OCI-LY1 (cell line): ENCODE measurements at regions not wholly inside any gene's neighbourhood (a gene's known extent, or its start where the extent isn't known, plus 50 kb on each side); places are given as distances from the start of the nearest gene placed in this dataset.

Source experiments
- EZH2 ChIP-seq: fragments of 200-600 bp; sonication (generic), shearing (Covaris generic); IDR thresholded peaks from 2 replicates; pipeline ENCODE4 v1.8.0; 2017; ENCODE audit warnings: borderline replicate concordance, mixed run types, mild to moderate bottlenecking, antibody characterized with exemption, low read length, moderate library complexity, mixed read lengths
- TF ChIP-seq, protein P1 (sequence below): fragments of 200-600 bp; sonication (generic), shearing (Covaris generic); IDR thresholded peaks from 2 replicates; pipeline ENCODE4 v1.5.1; 2017; ENCODE audit warnings: mild to moderate bottlenecking, antibody characterized with exemption, low read length, moderate library complexity, mixed read lengths

GRCh38 chr6:1553562-1554083 lies 56.1 kb upstream of the FOXC1 start:
- TF ChIP-seq, protein P1, sequence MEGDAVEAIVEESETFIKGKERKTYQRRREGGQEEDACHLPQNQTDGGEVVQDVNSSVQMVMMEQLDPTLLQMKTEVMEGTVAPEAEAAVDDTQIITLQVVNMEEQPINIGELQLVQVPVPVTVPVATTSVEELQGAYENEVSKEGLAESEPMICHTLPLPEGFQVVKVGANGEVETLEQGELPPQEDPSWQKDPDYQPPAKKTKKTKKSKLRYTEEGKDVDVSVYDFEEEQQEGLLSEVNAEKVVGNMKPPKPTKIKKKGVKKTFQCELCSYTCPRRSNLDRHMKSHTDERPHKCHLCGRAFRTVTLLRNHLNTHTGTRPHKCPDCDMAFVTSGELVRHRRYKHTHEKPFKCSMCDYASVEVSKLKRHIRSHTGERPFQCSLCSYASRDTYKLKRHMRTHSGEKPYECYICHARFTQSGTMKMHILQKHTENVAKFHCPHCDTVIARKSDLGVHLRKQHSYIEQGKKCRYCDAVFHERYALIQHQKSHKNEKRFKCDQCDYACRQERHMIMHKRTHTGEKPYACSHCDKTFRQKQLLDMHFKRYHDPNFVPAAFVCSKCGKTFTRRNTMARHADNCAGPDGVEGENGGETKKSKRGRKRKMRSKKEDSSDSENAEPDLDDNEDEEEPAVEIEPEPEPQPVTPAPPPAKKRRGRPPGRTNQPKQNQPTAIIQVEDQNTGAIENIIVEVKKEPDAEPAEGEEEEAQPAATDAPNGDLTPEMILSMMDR: no peak
- TF ChIP-seq EZH2: no peak
